Osteocyte (in vitro differentiated cells): ENCODE measurements at regions not wholly inside any gene's neighbourhood (a gene's known extent, or its start where the extent isn't known, plus 50 kb on each side); places are given as distances from the start of the nearest gene placed in this dataset.

Experiments used
- DNase-seq: peaks from one replicate; pipeline ENCODE4 v3.0.0; 2021; ENCODE audit warnings: mixed read lengths; ENCODE audit not compliant: unreplicated experiment; ENCODE audit errors: extremely low spot score
- H3K27ac Mint-ChIP-seq: one replicate; pipeline ENCODE4 v1.8.0; 2021; ENCODE audit warnings: mild to moderate bottlenecking, mixed read lengths; ENCODE audit not compliant: unreplicated experiment
- H3K27me3 Mint-ChIP-seq: one replicate; pipeline ENCODE4 v1.8.0; 2021; ENCODE audit warnings: mixed read lengths; ENCODE audit not compliant: unreplicated experiment
- H3K36me3 Mint-ChIP-seq: one replicate; pipeline ENCODE4 v1.8.0; 2021; ENCODE audit warnings: mixed read lengths; ENCODE audit not compliant: unreplicated experiment
- H3K4me1 Mint-ChIP-seq: one replicate; pipeline ENCODE4 v1.8.0; 2021; ENCODE audit warnings: mixed read lengths; ENCODE audit not compliant: unreplicated experiment
- H3K4me3 Mint-ChIP-seq: one replicate; pipeline ENCODE4 v1.8.0; 2021; ENCODE audit warnings: mild to moderate bottlenecking, moderate library complexity, mixed read lengths; ENCODE audit not compliant: unreplicated experiment
- H3K9me3 Mint-ChIP-seq: one replicate; pipeline ENCODE4 v1.8.0; 2021; ENCODE audit warnings: mixed read lengths; ENCODE audit not compliant: unreplicated experiment
- TF ChIP-seq, protein P1 (sequence below): fragments of 200-600 bp; sonication (generic); IDR thresholded peaks from 2 replicates; pipeline ENCODE4 v1.5.0; 2021; ENCODE audit warnings: antibody characterized with exemption, mild to moderate bottlenecking, moderate library complexity

DNA sequence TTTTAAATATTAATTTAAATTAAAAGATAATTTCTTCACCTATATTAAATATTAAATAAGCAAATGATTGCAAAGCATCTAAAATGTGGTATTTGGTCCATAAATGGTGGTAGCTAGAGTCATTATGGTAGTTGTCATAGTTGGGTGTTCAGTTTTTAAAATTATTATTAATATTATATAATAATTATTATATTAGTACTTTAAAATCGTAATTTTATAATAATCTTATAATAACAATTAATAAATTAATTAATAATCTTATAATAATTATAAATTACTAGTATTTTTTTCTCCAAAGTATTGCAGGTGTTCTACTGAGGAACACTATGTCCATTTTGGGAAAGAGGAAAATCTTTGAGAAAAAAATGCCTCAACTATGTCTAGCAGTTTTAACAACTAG, 835.5 kb upstream of the GCFC2 start:
- Mint-ChIP-seq H3K27me3 (no peaks in the 10 kb centered on the region), H3K27ac (no peak overlapping the region), H3K9me3 (no peaks in the 10 kb centered on the region), H3K4me3 (no peak overlapping the region), H3K4me1 (no peaks in the 10 kb centered on the region), H3K36me3 (no peaks in the 10 kb centered on the region)
- no peak for DNase-seq
- TF ChIP-seq, protein P1, sequence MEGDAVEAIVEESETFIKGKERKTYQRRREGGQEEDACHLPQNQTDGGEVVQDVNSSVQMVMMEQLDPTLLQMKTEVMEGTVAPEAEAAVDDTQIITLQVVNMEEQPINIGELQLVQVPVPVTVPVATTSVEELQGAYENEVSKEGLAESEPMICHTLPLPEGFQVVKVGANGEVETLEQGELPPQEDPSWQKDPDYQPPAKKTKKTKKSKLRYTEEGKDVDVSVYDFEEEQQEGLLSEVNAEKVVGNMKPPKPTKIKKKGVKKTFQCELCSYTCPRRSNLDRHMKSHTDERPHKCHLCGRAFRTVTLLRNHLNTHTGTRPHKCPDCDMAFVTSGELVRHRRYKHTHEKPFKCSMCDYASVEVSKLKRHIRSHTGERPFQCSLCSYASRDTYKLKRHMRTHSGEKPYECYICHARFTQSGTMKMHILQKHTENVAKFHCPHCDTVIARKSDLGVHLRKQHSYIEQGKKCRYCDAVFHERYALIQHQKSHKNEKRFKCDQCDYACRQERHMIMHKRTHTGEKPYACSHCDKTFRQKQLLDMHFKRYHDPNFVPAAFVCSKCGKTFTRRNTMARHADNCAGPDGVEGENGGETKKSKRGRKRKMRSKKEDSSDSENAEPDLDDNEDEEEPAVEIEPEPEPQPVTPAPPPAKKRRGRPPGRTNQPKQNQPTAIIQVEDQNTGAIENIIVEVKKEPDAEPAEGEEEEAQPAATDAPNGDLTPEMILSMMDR, result no peak

DNA sequence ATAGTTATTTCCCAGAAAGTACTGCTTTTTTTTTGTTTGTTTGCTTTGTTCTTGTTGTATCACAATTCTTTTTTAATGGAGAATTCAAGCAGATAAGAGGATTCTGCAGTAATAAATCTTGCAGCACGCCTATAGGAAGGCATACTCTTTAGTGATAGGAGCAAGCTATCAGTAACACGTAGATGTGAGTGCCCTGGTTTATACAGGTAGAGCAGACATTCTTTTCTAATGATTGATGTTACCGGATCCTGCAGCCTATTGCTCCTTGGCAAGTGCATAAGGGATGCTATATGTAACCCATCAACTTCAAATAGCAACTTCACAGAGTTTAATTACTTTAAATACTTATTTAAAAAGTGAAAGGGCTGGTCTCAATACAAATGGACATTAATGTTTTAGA, 834.2 kb upstream of the GCFC2 start:
- H3K4me1 Mint-ChIP-seq, result no peaks in the 10 kb centered on the region
- H3K27ac Mint-ChIP-seq, result no peak overlapping the region
- TF ChIP-seq, protein P1, result no peak
- no peak overlapping the region for H3K4me3 Mint-ChIP-seq
- no peaks in the 10 kb centered on the region for H3K36me3 Mint-ChIP-seq
- DNase-seq, result no peak
- H3K9me3 Mint-ChIP-seq, result no peaks in the 10 kb centered on the region
- H3K27me3 Mint-ChIP-seq, result peaks cover 2% of the 10 kb centered on the region

DNA sequence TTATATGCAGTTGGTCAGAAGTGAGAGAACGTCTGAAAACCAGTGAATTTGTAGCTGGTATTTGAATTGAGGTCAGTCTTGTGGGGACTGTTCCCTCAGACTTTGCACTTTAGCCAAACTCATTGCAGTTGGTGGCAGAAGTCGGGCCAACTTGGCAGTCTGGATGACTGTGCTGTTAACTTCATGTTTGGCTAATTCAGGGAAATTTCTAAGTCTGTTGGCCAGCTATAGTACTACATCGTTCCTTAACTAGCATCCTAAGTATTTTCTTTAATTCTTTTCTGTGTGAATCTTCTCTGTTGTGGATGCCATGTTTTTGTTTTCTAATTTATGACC, 806.8 kb upstream of the GCFC2 start:
- H3K4me3 Mint-ChIP-seq, result no peak overlapping the region
- H3K9me3 Mint-ChIP-seq, result no peaks in the 10 kb centered on the region
- no peak overlapping the region for H3K27ac Mint-ChIP-seq
- H3K27me3 Mint-ChIP-seq, result no peaks in the 10 kb centered on the region
- H3K4me1 Mint-ChIP-seq, result no peaks in the 10 kb centered on the region
- no peaks in the 10 kb centered on the region for H3K36me3 Mint-ChIP-seq
- DNase-seq, result no peak
- TF ChIP-seq, protein P1, result no peak

DNA sequence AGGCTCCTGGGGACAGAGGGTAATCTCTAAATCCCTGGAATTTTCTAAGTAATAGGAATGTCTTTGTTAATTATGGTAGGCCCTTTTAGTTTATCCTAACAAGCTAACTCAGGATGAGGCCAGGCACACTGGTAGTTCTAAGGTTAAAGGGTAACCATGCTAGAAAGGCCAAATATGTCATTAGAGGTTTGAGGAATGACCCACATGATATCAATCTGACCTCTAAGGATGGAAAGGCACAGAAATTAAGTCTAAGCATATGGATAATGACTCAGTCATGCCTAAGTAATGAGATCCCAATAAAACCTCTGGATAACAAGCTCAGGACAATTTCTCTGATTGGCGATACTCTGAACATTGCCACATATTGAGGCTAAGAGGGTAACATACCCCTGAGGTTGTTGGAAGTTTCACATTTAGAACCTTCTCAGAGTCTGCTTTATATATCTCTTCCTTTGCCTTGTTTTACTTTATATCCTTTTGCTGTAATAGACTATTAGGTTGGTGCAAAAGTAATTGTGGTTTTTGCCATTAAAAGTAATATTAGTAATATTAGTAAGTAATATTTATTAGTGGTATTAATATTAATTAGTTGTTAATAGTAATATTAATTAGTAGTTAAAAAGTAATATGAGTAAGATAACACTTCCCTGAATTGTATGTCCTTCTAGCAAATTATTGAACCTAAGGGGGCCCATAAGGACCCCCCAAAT, 806.3 kb upstream of the GCFC2 start:
- Mint-ChIP-seq H3K36me3 (no peaks in the 10 kb centered on the region), H3K27me3 (no peaks in the 10 kb centered on the region), H3K4me3 (no peak overlapping the region)

DNA sequence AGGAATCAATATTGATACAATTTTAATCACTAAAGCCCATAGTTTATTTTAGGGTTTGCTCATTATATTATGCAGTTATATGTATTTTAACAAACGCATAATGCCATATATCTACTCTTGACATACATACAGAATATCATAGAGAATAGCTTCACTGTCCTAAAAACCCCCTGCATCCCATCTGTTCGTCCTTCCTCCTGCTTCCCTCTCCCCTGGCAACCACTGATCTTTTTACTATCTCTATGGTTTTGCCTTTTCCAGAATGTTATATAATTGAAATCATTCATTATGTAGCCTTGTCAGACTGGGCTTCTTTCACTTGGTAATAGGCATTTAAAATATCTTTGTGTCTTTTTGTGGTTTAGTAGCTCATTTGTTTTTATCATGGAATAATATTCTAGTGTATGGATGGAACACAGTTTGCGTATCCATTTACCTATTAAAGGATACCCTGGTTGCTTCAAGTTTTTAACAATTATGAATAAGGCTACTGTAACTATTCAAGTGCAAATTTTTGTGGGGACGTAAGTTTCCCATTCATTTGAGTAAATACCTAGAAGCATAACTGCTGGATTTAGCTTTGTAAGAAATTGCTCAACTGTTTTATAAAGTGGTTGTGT, 801.6 kb upstream of the GCFC2 start:
- no peaks in the 10 kb centered on the region for H3K9me3 Mint-ChIP-seq

More for the DNA sequence above, 806.3 kb upstream of the GCFC2 start:
- H3K9me3 Mint-ChIP-seq, result no peaks in the 10 kb centered on the region
- DNase-seq, result no peak
- H3K27ac Mint-ChIP-seq, result no peak overlapping the region
- TF ChIP-seq, protein P1, result no peak
- H3K4me1 Mint-ChIP-seq, result no peaks in the 10 kb centered on the region

More for the DNA sequence above, 801.6 kb upstream of the GCFC2 start:
- no peaks in the 10 kb centered on the region for H3K4me1 Mint-ChIP-seq
- no peaks in the 10 kb centered on the region for H3K27me3 Mint-ChIP-seq
- H3K27ac Mint-ChIP-seq, result no peak overlapping the region
- H3K36me3 Mint-ChIP-seq, result no peaks in the 10 kb centered on the region
- TF ChIP-seq, protein P1, result no peak
- H3K4me3 Mint-ChIP-seq, result no peak overlapping the region
- DNase-seq, result no peak
